Muscle layer of duodenum (tissue), 2 donors: ENCODE measurements at regions not wholly inside any gene's neighbourhood (a gene's known extent, or its start where the extent isn't known, plus 50 kb on each side); places are given as distances from the start of the nearest gene placed in this dataset.

Experiments used
- H3K27ac ChIP-seq: one replicate; pipeline ENCODE4 v1.7.0; 2013; ENCODE audit warnings: mild to moderate bottlenecking, low read length
- H3K27me3 ChIP-seq: one replicate; pipeline ENCODE4 v1.7.0; 2013; ENCODE audit warnings: low read depth, mild to moderate bottlenecking, control low read depth, low read length
- H3K36me3 ChIP-seq, 2 donors: one replicate each; pipeline ENCODE4 v1.7.0; 2013; ENCODE audit warnings: low read length in 2 of 2, control low read depth in 1 of 2, mild to moderate bottlenecking in 1 of 2; ENCODE audit not compliant: insufficient read depth in 2 of 2, control insufficient read depth in 1 of 2
- H3K4me1 ChIP-seq, 2 donors: one replicate each; pipeline ENCODE4 v1.7.0; 2013; ENCODE audit warnings: low read length in 2 of 2, mild to moderate bottlenecking in 2 of 2, control low read depth in 1 of 2, moderate library complexity in 1 of 2; ENCODE audit not compliant: insufficient read depth in 2 of 2, control insufficient read depth in 1 of 2
- H3K4me3 ChIP-seq, 2 donors: one replicate each; pipeline ENCODE4 v1.7.0; 2013; ENCODE audit warnings: low read length in 2 of 2, low read depth in 1 of 2, mild to moderate bottlenecking in 1 of 2
- H3K9me3 ChIP-seq, 2 donors: one replicate each; pipeline ENCODE4 v1.7.0; 2013; ENCODE audit warnings: low read length in 2 of 2, control low read depth in 1 of 2, mild to moderate bottlenecking in 1 of 2; ENCODE audit not compliant: control insufficient read depth in 1 of 2
- donor health status: healthy.

GRCh38 chr18:56314396-56314795, 324.0 kb downstream of the TXNL1 start:
- Histone ChIP-seq H3K4me1 (no peaks in the 10 kb centered on the region), H3K9me3 (no peaks in the 10 kb centered on the region)

DNA sequence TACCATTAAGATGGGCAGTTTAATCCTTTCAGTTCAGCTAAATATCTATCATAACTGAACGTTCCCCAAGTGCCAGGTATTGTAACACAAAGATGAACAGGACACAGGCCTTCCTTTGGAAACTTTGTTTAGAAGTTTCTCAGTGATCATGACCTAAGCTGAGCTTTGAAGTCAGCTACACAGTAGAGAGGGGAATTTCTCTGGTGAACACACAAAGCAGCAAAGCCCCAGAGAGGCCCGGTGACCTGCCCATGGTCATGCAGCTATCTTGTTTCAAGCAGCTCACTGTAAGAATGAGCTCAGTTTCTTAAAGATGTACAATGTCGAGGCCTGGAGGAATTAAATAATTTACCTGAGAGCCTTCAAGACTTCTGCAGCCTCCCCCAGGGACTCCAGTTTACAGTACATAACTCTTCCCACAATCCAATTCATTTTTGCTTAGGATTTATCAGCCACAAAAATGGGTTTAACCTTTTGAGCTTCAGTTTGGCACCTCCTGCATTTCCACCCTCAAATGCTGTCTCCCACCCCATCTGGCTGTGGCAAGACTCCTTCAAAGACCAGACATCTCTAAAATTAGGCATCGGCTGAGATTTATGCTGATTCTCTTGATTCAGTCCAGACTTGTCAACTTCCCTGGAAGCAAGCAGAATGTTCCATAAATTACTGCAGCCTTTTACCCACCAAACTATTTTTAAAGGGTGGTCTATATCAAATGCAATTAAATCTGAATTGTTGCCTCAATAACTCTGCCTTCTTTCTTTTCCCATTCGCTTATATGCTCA, 325.6 kb downstream of the TXNL1 start:
- H3K36me3 ChIP-seq = no peaks in the 10 kb centered on the region
- no peak overlapping the region for H3K4me3 ChIP-seq
- H3K4me1 ChIP-seq = no peaks in the 10 kb centered on the region
- no peaks in the 10 kb centered on the region for H3K27me3 ChIP-seq
- H3K27ac ChIP-seq = no peak overlapping the region
- H3K9me3 ChIP-seq = no peaks in the 10 kb centered on the region

More at GRCh38 chr18:56314396-56314795, 324.0 kb downstream of the TXNL1 start:
- H3K27ac ChIP-seq = no peak overlapping the region
- H3K27me3 ChIP-seq = no peaks in the 10 kb centered on the region
- H3K4me3 ChIP-seq = no peak overlapping the region
- H3K36me3 ChIP-seq = no peaks in the 10 kb centered on the region

DNA sequence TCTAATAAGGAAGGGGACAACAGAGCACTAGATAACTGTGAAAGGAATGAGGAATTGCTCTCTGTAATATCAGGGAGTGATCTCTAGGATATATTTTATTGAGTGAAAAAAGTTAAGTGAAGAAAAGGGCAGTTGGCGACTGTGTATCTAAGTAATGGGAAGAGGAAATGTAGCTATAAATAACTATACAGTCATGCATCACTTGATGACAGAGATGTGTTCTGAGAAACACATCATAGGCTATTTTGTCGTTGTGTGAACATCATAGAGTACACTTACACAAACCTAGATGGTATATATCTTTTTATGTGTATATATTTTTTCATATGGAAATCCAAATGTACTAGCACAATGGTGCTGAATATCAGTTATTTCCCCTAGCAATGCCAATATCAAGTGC, 329.3 kb downstream of the TXNL1 start:
- Histone ChIP-seq H3K4me3 (no peak overlapping the region), H3K27ac (no peak overlapping the region), H3K27me3 (no peaks in the 10 kb centered on the region), H3K4me1 (no peaks in the 10 kb centered on the region), H3K36me3 (no peaks in the 10 kb centered on the region), H3K9me3 (no peaks in the 10 kb centered on the region)

GRCh38 chr18:56307354-56308170, 330.8 kb downstream of the TXNL1 start:
- Histone ChIP-seq H3K9me3 (no peaks in the 10 kb centered on the region), H3K27me3 (no peaks in the 10 kb centered on the region), H3K4me3 (no peak overlapping the region), H3K4me1 (no peaks in the 10 kb centered on the region), H3K27ac (no peak overlapping the region), H3K36me3 (no peaks in the 10 kb centered on the region)

DNA sequence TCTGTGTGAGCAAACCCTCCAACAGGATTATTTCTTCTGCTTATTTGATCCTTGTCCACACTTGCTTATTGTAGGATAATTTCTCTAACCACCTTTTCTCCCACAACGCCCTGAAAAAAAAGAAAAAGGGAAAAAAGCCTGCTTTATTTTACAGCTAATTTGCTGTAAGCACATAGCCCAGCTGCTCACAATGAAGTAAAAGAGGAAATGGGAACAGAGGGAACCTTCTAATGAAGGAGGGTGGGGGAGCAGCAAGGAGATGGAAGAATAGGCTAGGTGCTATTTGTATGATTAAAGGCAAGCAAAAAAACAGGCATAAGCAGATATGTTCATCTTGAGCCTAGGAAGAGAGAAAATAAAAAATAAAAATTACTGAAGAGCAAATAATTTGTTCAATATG, 331.6 kb downstream of the TXNL1 start:
- Histone ChIP-seq H3K27ac (no peak overlapping the region), H3K36me3 (no peaks in the 10 kb centered on the region), H3K9me3 (no peaks in the 10 kb centered on the region), H3K27me3 (no peaks in the 10 kb centered on the region), H3K4me1 (no peaks in the 10 kb centered on the region), H3K4me3 (no peak overlapping the region)

- H3K9me3 ChIP-seq = no peaks in the 10 kb centered on the region
- H3K36me3 ChIP-seq = no peaks in the 10 kb centered on the region
- no peaks in the 10 kb centered on the region for H3K4me1 ChIP-seq
- H3K27ac ChIP-seq = no peak overlapping the region
- no peaks in the 10 kb centered on the region for H3K27me3 ChIP-seq
- no peak overlapping the region for H3K4me3 ChIP-seq
These were observed 332.8 kb downstream of the TXNL1 start for GRCh38 chr18:56305583-56305982.

GRCh38 chr18:56302156-56302555, 336.2 kb downstream of the TXNL1 start:
- no peaks in the 10 kb centered on the region for H3K36me3 ChIP-seq
- H3K9me3 ChIP-seq = no peaks in the 10 kb centered on the region
- no peak overlapping the region for H3K27ac ChIP-seq
- no peaks in the 10 kb centered on the region for H3K27me3 ChIP-seq
- no peak overlapping the region for H3K4me3 ChIP-seq
- no peaks in the 10 kb centered on the region for H3K4me1 ChIP-seq

DNA sequence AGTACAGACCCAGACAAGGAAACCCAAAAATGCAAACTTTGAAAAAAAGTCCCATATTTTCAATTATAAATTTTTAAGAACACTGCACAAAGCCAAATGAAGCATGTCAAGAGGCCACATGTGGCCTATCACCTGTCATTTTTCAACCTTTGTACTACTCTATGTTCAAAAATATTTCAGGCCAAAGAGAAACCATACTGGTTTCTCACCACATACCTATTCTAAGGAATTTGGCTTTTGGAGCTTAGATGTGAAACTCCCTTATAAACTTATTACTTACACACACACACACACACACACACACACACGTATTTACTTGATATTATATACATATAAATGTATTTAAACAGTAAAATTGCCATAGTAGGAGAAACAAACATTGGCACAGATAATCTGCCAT, 338.7 kb downstream of the TXNL1 start:
- Histone ChIP-seq H3K4me3 (no peak overlapping the region), H3K27me3 (no peaks in the 10 kb centered on the region), H3K9me3 (no peaks in the 10 kb centered on the region), H3K36me3 (no peaks in the 10 kb centered on the region), H3K27ac (no peak overlapping the region), H3K4me1 (no peaks in the 10 kb centered on the region)

DNA sequence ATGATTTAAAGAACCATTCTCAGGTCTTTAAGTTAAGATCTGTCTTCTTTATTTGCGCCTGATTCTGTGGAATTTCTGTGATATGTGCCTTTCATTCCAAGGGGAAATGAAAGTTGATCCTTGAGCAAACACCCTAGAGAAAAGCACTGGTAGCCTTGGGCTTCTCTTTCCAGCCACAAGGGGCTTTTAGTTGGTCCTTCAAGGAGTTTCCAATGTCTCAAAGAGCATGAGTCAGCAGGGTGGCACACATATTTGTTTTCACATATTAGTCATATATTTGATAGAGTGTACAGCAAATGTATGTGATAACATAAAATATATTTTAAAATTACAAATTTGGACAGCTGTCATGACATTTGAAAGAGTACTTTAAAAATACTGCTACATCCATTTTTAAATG, 339.5 kb downstream of the TXNL1 start:
- Histone ChIP-seq H3K27ac (no peak overlapping the region), H3K36me3 (no peaks in the 10 kb centered on the region), H3K4me3 (no peak overlapping the region), H3K9me3 (no peaks in the 10 kb centered on the region), H3K4me1 (no peaks in the 10 kb centered on the region), H3K27me3 (no peaks in the 10 kb centered on the region)

GRCh38 chr18:56296381-56296780, 342.0 kb downstream of the TXNL1 start:
- H3K4me1 ChIP-seq = no peaks in the 10 kb centered on the region
- no peaks in the 10 kb centered on the region for H3K27me3 ChIP-seq
- no peak overlapping the region for H3K4me3 ChIP-seq
- no peak overlapping the region for H3K27ac ChIP-seq
- H3K36me3 ChIP-seq = no peaks in the 10 kb centered on the region
- H3K9me3 ChIP-seq = no peaks in the 10 kb centered on the region

GRCh38 chr18:56294484-56295183, 343.8 kb downstream of the TXNL1 start:
- no peaks in the 10 kb centered on the region for H3K9me3 ChIP-seq
- H3K4me3 ChIP-seq = no peak overlapping the region
- no peaks in the 10 kb centered on the region for H3K27me3 ChIP-seq
- H3K4me1 ChIP-seq = no peaks in the 10 kb centered on the region
- H3K36me3 ChIP-seq = no peaks in the 10 kb centered on the region
- no peak overlapping the region for H3K27ac ChIP-seq
